HG02840 (cell line): ENCODE measurements at regions not wholly inside any gene's neighbourhood (a gene's known extent, or its start where the extent isn't known, plus 50 kb on each side); places are given as distances from the start of the nearest gene placed in this dataset.
"Not testable (repeated sequence)": the region's sequence is repeated elsewhere in the genome, so short reads cannot be mapped to it uniquely, and the experiment has no call there.

Experiments used
- ATAC-seq: cut with Tn5 transposase; IDR thresholded peaks from one replicate; pipeline ENCODE4 v1.9.1; 2021; ENCODE audit warnings: mild to moderate bottlenecking, moderate library complexity, moderate number of reproducible peaks; ENCODE audit not compliant: unreplicated experiment, low FRiP score

DNA sequence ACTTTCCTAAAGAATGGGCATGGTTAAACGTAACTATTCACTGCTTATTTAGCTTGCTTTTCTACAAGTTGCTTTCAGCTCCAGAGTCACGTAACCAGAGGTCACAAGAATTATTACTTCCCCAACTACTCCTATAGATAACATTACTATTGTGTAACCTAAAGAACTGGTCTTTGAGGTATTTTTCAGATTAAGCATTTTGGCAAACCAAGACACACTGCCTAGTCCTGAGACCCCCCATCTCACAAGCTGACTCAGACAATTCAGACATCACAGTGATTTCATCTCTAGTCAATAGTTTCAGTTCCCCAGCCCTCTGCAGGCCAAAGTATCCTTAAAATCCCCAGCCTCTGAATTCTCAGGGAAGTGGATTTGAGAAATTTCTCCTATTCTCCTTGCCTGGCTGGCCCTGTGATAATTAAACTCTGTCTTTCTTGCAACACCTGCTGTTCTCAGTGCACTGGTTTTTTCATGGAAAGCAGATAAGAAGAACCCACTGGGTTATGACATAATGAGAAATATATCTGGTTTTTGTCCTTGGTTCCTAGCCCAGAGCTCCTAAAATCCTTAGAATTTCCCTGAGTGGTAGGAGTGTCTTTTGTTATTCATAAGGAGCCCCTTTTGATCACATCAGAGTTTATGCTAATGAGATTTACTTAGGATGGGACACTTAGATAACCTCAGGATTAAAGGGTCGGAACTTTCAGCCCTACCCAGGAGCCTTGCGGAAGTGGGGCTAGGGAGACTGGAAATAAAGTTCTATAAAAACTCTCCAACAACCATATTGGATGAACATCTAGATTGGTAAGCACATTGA, 1310.8 kb upstream of the CHAC2 start:
- no peak for ATAC-seq

DNA sequence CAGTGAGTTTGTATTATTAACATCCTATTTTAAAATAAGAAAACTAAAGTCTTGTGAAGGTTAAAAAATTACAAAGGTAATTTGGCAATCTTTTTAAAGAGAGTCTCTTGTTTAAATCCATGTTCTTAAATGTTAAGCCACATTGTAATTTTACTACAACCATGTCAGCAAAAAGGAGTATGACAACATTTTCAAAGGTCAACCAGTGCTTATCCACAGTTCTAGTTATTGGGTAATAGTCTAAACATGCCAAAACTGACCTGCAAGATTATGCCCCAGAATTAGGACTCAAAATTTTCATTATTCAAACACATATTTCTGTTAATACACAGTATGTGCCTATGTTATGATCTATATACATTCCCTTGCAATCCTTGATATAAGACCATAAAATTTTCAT, 1312.6 kb upstream of the CHAC2 start:
- ATAC-seq, result no peak

DNA sequence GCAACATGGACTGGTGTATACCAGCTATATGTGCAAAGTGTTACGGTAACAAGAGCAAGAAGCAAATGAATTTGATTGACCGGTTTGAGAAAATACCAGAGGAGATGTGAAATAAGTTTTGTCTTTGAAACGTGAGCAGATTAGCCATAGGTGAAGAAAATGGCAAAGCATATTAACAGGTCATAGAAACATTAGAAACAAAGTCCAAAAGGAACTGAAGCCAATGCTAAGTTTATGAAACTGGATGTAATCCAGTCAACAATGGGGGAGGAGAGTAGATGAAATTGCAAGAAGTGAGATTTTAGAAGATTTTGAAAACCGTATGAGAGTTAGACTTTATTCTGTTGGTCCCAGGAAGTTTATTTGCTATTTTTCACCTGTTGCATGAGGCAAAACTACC, 1315.4 kb upstream of the CHAC2 start:
- ATAC-seq, result no peak

DNA sequence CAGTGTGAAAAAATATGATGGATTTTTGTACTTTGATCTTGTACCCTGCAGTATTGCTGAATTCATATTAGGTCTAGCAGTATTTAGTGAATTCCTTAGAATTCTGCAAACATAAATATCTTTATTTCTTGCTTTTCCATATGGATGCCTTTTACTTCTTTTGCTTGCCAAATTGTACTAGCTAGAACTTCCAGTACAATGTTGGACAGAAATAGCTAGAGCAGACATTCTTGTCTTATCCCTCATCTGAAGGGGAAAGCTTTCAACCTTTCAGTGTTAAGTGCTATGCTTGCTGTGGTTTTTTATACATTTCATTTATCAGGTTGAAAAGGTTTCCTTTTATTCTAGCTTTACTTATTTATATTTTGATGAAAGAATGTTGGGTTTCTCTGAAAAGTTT, 1321.9 kb upstream of the CHAC2 start:
- ATAC-seq, result no peak

DNA sequence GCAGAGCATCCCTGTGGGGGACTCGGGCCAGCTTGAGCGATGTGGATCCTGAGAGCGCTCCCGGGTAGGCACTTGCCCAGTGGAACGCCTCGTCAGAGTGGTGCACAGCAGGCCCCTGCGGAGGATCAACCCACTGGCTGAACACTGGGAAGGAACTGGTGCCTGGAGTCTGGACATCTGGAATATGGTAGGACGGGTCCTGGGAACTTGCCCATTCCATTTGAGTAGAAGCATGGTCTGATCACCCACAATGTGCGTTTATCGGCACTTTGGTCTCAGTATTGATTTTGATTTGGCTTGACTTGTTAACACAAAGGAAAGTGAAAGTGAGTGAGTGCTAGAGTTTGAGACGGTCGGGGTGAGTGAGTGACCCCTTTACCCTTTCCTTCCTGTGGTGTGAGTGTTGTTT, 1336.2 kb upstream of the CHAC2 start:
- ATAC-seq, result no peak

- ATAC-seq, result no peak
These were observed 1337.9 kb upstream of the CHAC2 start for GRCh38 chr2:52429740-52430139.

DNA sequence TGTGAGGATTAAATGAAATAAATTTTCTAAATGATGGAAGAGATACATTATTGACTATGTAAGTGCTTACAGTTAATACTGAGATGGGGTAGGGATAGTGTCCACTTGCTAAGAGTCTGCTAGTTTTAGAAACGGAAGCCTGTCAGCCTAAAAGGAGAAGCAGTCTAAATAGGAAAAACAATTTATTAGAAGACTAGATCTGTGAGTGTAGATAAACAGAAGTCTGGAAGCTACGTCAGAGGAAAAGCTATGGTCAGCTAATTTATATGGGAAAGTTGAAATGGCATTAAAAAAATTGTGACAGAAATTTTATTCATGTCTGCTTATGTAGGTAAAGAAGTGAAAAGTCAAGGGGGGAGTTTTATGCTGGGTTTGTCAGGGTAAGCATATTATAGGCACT, 1338.4 kb upstream of the CHAC2 start:
- ATAC-seq, result no peak

DNA sequence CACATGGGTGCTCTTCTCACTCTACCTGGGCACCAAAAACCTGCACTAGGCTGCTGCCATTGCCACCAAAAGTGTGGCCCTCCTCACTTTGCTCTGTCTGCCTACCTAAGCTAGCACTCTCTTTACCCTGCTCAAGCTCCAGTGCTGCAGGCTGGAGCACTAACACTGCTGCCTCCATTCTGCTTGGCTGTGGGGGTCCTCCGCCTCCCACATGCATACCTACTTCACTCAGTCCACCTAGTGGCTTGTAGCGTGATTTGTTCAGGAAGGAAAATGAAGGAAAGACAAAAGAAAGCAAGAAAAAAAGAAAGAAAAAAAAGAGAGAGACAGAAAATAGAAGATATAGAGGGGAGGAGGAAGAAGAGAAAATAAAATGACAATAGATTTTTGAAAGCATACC, 1339.4 kb upstream of the CHAC2 start:
- ATAC-seq, result no peak

DNA sequence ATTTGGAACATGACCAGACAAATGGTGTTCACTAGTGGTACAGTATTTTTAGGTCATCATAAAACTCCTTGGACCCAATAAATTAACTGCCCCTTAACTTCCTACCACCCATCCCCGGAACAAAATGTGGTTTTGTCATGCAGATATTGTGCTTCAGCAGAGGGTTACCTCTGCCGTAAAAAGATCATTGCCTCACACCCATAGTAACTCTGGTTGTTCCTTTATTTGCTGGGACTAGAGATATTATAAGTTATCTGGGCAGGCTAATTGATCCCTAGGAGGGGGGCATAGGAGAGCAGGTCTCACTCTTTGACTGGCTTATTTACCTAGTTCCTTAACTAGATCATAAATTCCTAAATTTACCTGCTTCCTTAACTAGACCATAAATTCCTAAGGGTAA, 1343.9 kb upstream of the CHAC2 start:
- ATAC-seq, result no peak

GRCh38 chr2:52423111-52423510, 1344.5 kb upstream of the CHAC2 start:
- no peak for ATAC-seq

GRCh38 chr2:52416340-52416739, 1351.3 kb upstream of the CHAC2 start:
- no peak for ATAC-seq

DNA sequence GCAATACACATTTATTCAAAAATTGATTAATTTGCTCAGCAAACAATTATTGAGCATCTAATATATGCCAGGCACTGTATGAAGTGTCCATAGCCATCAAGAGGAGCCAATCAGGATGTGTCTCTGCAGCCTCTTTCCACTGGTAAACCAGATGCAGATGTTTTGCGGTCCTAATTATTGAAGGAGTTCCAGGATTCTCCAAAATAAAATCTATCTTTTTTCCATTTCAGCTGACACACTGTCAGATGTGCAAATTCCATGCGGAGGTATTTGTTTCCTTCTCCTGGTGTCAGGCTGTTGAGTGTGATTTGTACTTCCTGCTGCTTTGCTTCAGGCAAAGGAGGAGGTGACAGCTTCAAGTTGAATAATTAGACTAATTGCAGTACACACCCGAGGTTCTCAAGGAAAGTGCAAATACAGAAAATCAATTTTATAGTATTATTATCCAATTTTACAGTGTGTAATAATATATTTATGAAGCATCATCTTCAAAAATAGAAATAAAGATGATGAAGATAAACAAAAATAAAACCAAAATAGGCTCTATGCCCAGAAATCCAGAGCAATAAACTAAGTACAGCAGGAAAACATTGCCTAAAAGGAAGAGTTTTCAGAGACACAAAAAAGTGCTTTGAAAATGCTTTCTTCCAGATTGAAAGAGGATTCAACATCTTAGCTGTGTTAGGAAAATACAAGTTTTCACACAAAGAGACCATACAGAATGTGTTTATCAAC, 1352.9 kb upstream of the CHAC2 start:
- no peak for ATAC-seq

GRCh38 chr2:52409308-52410118, 1358.1 kb upstream of the CHAC2 start:
- ATAC-seq, result not testable (repeated sequence)

DNA sequence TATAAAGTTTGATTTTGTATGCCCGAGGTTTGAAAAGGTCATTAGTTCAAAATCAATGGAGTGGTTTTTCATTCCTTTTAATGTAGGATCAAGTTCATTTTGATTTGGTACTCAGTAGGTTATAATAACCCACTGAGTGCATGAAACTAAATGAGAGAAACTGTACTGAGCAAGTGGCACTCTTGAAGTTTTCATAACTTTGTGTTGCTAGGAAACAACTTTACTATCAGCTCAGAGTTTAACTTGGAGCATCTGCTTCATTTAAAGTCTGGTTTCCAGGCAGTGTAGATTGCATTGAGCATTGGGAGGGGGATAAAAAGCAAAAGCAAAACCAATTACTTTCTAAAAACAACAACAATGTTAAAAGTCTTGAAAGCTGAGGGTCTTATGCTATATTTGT, 1361.6 kb upstream of the CHAC2 start:
- ATAC-seq, result no peak

DNA sequence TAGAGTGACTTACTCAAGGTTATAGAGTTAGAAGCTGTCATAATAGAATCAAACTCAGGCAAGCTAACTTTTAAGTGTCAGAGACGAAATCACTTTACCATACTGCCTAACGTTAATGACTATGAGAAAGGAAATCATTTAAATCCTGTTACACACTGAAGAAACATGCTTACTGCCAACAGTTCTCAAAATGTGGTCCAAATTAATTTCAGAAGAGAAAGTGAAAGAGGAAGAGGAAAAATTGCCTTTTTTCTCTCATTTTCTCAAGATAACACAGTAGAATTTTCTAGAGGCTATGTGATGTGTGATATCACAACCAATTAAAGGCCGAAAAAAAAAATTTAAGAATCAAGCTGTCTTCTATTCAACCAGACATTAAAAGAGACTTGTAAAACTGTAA, 1362.7 kb upstream of the CHAC2 start:
- ATAC-seq, result no peak

- no peak for ATAC-seq
These were observed 1363.6 kb upstream of the CHAC2 start for GRCh38 chr2:52404046-52404445.

DNA sequence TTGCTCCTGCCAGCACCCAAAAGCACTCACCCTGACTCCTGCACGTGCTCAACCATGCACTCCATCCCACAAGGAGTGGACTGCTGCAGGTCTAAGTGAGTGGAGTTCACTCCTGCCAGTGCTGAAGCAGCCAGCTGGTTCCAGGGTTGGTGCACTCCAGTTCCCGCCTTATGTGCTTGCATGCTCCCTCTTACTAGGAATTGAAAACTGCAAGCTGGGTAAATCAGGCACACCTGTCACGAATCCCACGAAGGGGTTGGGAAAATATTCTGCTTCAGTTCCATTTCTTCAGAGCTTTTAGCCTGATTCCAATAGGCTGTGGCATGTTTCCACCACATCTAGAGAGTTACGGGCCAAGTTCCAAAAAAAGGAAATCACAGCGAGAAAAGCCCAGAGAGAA, 1365.5 kb upstream of the CHAC2 start:
- no peak for ATAC-seq

DNA sequence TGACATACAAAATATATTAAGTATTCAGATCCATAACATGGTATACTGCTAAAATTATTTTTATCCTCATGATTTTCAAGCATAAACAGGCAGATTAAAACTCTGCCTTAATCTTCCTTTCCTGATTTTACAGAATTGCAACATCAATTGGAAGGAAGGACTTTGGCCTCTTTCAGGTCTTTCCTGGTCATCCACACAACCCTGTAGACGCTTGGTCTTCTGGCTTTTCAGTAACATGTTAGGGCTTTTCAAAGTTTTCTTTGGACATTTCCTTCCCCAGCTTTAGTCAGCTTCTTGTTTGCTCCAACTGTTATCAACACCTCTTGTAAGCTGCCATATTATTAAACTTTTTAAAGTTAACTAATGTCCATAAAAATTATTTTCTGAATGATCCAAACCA, 1364.9 kb upstream of the NRXN1 start:
- ATAC-seq, result no peak

DNA sequence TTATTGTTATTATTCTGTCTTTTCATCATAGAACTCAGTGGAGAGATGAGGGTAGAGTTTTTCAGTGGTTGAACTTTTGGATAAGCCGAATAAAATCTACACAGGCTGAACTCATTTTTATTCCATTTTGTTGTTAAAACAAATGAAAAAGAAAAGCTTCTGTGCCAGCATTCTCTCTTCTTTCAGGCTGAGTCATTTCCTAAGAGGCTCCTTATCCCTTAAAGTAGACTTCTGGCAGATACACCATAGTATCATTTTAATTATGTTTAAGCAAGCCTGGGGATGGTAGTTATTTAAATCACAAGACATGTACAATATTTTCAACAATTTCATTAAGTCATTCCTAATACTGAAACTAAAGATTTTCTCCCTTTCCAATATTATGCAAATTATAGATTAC, 1364.0 kb upstream of the NRXN1 start:
- ATAC-seq, result no peak

DNA sequence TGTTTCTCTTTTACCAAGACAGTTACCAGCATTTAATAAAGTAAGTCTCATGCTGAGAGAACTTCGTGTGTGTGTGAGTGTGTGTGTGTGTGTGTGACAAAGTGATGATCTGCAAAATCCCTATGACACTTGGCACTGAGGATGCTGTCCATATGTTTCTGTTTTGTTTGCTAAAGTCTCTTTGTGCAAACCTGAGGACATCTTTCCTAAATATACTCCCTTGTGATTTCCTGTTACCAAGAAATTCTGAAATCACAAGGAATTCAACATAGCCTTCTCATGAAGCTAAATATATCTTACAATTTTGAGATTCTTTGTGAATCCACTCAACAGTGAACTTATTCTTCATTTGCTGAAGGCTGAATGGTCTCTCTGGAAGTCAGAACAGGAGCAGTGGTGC, 1359.7 kb upstream of the NRXN1 start:
- ATAC-seq, result no peak

DNA sequence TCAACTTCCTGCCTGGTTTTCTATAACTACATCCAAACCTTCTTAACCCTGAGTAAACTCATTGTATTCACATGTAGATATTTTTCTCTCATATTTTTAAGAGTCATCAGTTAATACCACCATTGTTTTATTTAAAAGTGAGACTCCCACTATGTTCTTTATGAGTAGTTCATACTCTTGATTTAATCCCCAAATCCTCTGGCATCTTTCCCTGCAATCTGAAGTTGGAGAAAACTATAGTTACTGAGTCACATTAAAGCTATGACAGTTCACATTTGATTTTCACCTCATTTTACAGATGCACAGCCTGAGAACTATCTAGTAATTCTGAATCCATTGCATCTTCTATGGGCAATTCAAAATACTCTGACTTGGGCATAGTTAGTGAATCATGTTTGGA, 1358.7 kb upstream of the NRXN1 start:
- no peak for ATAC-seq
